IPS-15b (cell line): ENCODE measurements at regions not wholly inside any gene's neighbourhood (a gene's known extent, or its start where the extent isn't known, plus 50 kb on each side); places are given as distances from the start of the nearest gene placed in this dataset.
"Not testable (repeated sequence)": the region's sequence is repeated elsewhere in the genome, so short reads cannot be mapped to it uniquely, and the experiment has no call there.

Experiments
- H3K27me3 ChIP-seq: one replicate; pipeline ENCODE4 v1.6.1; 2013; ENCODE audit warnings: low read length; ENCODE audit not compliant: control insufficient read depth, insufficient read depth
- H3K36me3 ChIP-seq: one replicate; pipeline ENCODE4 v1.6.1; 2013; ENCODE audit warnings: low read length; ENCODE audit not compliant: control insufficient read depth, insufficient read depth
- H3K4me1 ChIP-seq: one replicate; pipeline ENCODE4 v1.6.1; 2013; ENCODE audit warnings: mild to moderate bottlenecking, low read length; ENCODE audit not compliant: control insufficient read depth, insufficient read depth
- H3K4me3 ChIP-seq: one replicate; pipeline ENCODE4 v1.5.1; 2013; ENCODE audit warnings: low read depth, low read length
- H3K9ac ChIP-seq: one replicate; pipeline ENCODE4 v1.6.1; 2013; ENCODE audit warnings: low read depth, mild to moderate bottlenecking, low read length
- H3K9me3 ChIP-seq: one replicate; pipeline ENCODE4 v1.6.1; 2013; ENCODE audit warnings: mild to moderate bottlenecking, low read length; ENCODE audit not compliant: control insufficient read depth, insufficient read depth

GRCh38 chr1:146521804-146522203 is 293.0 kb upstream of the NOTCH2NLA start:
- H3K9me3 ChIP-seq, H3K4me3 ChIP-seq, H3K9ac ChIP-seq, H3K4me1 ChIP-seq, H3K27me3 ChIP-seq, H3K36me3 ChIP-seq: not testable (repeated sequence)

- H3K9me3 ChIP-seq, H3K9ac ChIP-seq, H3K4me1 ChIP-seq, H3K4me3 ChIP-seq, H3K27me3 ChIP-seq, H3K36me3 ChIP-seq: not testable (repeated sequence)
These were observed 284.9 kb upstream of the NOTCH2NLA start for GRCh38 chr1:146513754-146514153.

GRCh38 chr1:146511047-146511777 is 282.4 kb upstream of the NOTCH2NLA start:
- H3K4me1 ChIP-seq, H3K36me3 ChIP-seq, H3K27me3 ChIP-seq, H3K9me3 ChIP-seq, H3K4me3 ChIP-seq, H3K9ac ChIP-seq: not testable (repeated sequence)

GRCh38 chr1:146510248-146510983 is 281.6 kb upstream of the NOTCH2NLA start:
- not testable (repeated sequence) for H3K36me3 ChIP-seq, H3K9me3 ChIP-seq, H3K27me3 ChIP-seq, H3K9ac ChIP-seq, H3K4me1 ChIP-seq, H3K4me3 ChIP-seq

GRCh38 chr1:146504121-146504520 is 275.3 kb upstream of the NOTCH2NLA start:
- not testable (repeated sequence) for H3K9me3 ChIP-seq, H3K9ac ChIP-seq, H3K27me3 ChIP-seq, H3K4me3 ChIP-seq, H3K4me1 ChIP-seq, H3K36me3 ChIP-seq

GRCh38 chr1:146487555-146487954 is 258.7 kb upstream of the NOTCH2NLA start:
- H3K27me3 ChIP-seq, H3K4me1 ChIP-seq, H3K4me3 ChIP-seq, H3K36me3 ChIP-seq, H3K9me3 ChIP-seq, H3K9ac ChIP-seq: not testable (repeated sequence)

GRCh38 chr1:146487155-146487554 is 258.3 kb upstream of the NOTCH2NLA start:
- H3K9me3 ChIP-seq, H3K4me3 ChIP-seq, H3K36me3 ChIP-seq, H3K27me3 ChIP-seq, H3K9ac ChIP-seq, H3K4me1 ChIP-seq: not testable (repeated sequence)

- not testable (repeated sequence) for H3K4me1 ChIP-seq, H3K27me3 ChIP-seq, H3K9me3 ChIP-seq, H3K36me3 ChIP-seq, H3K9ac ChIP-seq, H3K4me3 ChIP-seq
These were observed 257.6 kb upstream of the NOTCH2NLA start for GRCh38 chr1:146486300-146487014.

GRCh38 chr1:146484195-146484594 is 255.4 kb upstream of the NOTCH2NLA start:
- H3K36me3 ChIP-seq, H3K9me3 ChIP-seq, H3K9ac ChIP-seq, H3K27me3 ChIP-seq, H3K4me3 ChIP-seq, H3K4me1 ChIP-seq: not testable (repeated sequence)

- not testable (repeated sequence) for H3K27me3 ChIP-seq, H3K4me3 ChIP-seq, H3K4me1 ChIP-seq, H3K9me3 ChIP-seq, H3K36me3 ChIP-seq, H3K9ac ChIP-seq
These were observed 250.4 kb upstream of the NOTCH2NLA start for GRCh38 chr1:146479188-146479587.

GRCh38 chr1:146478125-146478720 is 249.4 kb upstream of the NOTCH2NLA start:
- not testable (repeated sequence) for H3K36me3 ChIP-seq, H3K27me3 ChIP-seq, H3K4me3 ChIP-seq, H3K4me1 ChIP-seq, H3K9me3 ChIP-seq, H3K9ac ChIP-seq

- not testable (repeated sequence) for H3K27me3 ChIP-seq, H3K9ac ChIP-seq, H3K4me1 ChIP-seq
These were observed 246.3 kb upstream of the NOTCH2NLA start for GRCh38 chr1:146475086-146475485.

More at GRCh38 chr1:146475086-146475485, 246.3 kb upstream of the NOTCH2NLA start:
- H3K4me3 ChIP-seq, H3K36me3 ChIP-seq, H3K9me3 ChIP-seq: not testable (repeated sequence)
